Breast epithelium (tissue), 4 donors: ENCODE measurements at regions not wholly inside any gene's neighbourhood (a gene's known extent, or its start where the extent isn't known, plus 50 kb on each side); places are given as distances from the start of the nearest gene placed in this dataset.

Source experiments
- DNase-seq, 2 donors: peaks; one replicate each; pipeline ENCODE4 v3.0.0-alpha.2; 2019; ENCODE audit warnings: low spot score in 2 of 2
- H3K27ac ChIP-seq, 2 donors: fragments of 200-600 bp; sonication (generic) in 1 of 2; one replicate each; pipeline ENCODE4 v1.5.1; 2016 to 2019; ENCODE audit warnings: mild to moderate bottlenecking in 1 of 2
- H3K27me3 ChIP-seq, 2 donors: fragments of 200-600 bp; sonication (generic) in 1 of 2; one replicate each; pipeline versions ENCODE4 v1.5.1 to v1.6.0; 2017 to 2019; ENCODE audit warnings: control low read depth in 1 of 2, mild to moderate bottlenecking in 1 of 2
- H3K36me3 ChIP-seq: fragments of 200-600 bp; one replicate; pipeline ENCODE4 v1.5.1; 2019
- H3K4me1 ChIP-seq, 2 donors: fragments of 200-600 bp; sonication (generic); one replicate each; pipeline ENCODE4 v1.5.1; 2016 to 2019; ENCODE audit warnings: control low read depth in 1 of 2
- H3K4me3 ChIP-seq, 3 donors: fragments of 200-600 bp; sonication (generic); 1 replicate in 2 of 3; 2 replicates in 1 of 3; pipeline ENCODE4 v1.5.1; 2016 to 2019; ENCODE audit warnings: mild to moderate bottlenecking in 3 of 3, moderate library complexity in 2 of 3
- H3K9me3 ChIP-seq, 2 donors: fragments of 200-600 bp; sonication (generic) in 1 of 2; one replicate each; pipeline ENCODE4 v1.5.1; 2016 to 2019; ENCODE audit warnings: control low read depth in 1 of 2
- CTCF ChIP-seq, 3 donors: fragments of 450-650 bp; IDR thresholded peaks; one replicate each; pipeline ENCODE4 v1.5.1; 2016 to 2017; ENCODE audit warnings: antibody characterized with exemption in 3 of 3, mild to moderate bottlenecking in 3 of 3, moderate library complexity in 3 of 3
- POLR2A ChIP-seq: fragments of 450-650 bp; IDR thresholded peaks from one replicate; pipeline ENCODE4 v1.6.1; 2016; ENCODE audit warnings: antibody characterized with exemption, mild to moderate bottlenecking, moderate library complexity
- POLR2AphosphoS5 ChIP-seq, 3 donors: sonication (generic); formaldehyde crosslinking; IDR thresholded peaks; one replicate each; pipeline ENCODE4 v1.6.1; 2017; ENCODE audit warnings: antibody characterized with exemption in 3 of 3
- intact Hi-C: fragments of 100-400 bp; cut with DNase I; formaldehyde crosslinking; loops from one replicate; pipeline ENCODE4 v1.15.1; 2023; ENCODE audit warnings: low total_unique reads

GRCh38 chr16:85165781-85166180, 53.5 kb upstream of the CIBAR2 start:
- Histone ChIP-seq H3K4me3 (no peak overlapping the region), H3K27me3 (peaks cover 0 to 6% of the 10 kb centered on the region in 2 donors), H3K27ac (no peak overlapping the region), H3K36me3 (no peaks in the 10 kb centered on the region), H3K9me3 (no peaks in the 10 kb centered on the region), H3K4me1 (no peaks in the 10 kb centered on the region)
- no peak for DNase-seq
- intact Hi-C loops: no loop called here
- no peak for TF ChIP-seq CTCF (IDR thresholded peaks at IDR 0.05)
- TF ChIP-seq POLR2AphosphoS5 (IDR thresholded peaks at IDR 0.05): no peak
- no peak for TF ChIP-seq POLR2A

DNA sequence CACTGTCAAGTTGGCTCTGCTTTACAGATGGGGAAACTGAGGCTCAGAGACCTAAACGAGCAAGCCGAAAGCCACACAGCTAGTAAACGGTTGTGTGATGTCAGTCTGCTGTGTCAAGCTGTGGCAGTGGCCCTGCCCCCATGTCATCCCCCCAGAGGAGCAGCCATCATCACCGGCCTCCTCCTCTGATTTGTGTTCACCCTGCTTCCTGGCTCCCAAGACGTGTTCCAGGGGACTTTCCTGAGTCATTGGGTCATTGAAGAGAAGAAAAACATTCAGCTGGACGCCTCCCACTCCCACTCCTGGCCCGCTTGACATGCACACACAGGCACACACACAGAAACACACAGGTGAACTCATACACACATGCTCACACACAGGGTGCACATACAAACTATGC, 54.0 kb upstream of the CIBAR2 start:
- Histone ChIP-seq H3K4me1 (no peaks in the 10 kb centered on the region), H3K27ac (no peak overlapping the region), H3K36me3 (no peaks in the 10 kb centered on the region), H3K27me3 (peaks cover 0 to 6% of the 10 kb centered on the region in 2 donors), H3K4me3 (no peak overlapping the region), H3K9me3 (no peaks in the 10 kb centered on the region)
- no peak for DNase-seq
- TF ChIP-seq CTCF (IDR thresholded peaks at IDR 0.05) (no peak), POLR2AphosphoS5 (IDR thresholded peaks at IDR 0.05) (no peak), POLR2A (no peak)
- intact Hi-C loops: no loop called here

GRCh38 chr16:85166699-85167588, 54.7 kb upstream of the CIBAR2 start:
- no peaks in the 10 kb centered on the region for H3K36me3 ChIP-seq
- no peak overlapping the region for H3K27ac ChIP-seq
- H3K4me3 ChIP-seq: no peak overlapping the region
- no peaks in the 10 kb centered on the region for H3K9me3 ChIP-seq
- TF ChIP-seq POLR2A (no peak), CTCF (IDR thresholded peaks at IDR 0.05) (no peak), POLR2AphosphoS5 (IDR thresholded peaks at IDR 0.05) (no peak)
- H3K27me3 ChIP-seq: peaks cover 0 to 6% of the 10 kb centered on the region in 2 donors
- no peak for DNase-seq
- intact Hi-C loops: no loop called here
- H3K4me1 ChIP-seq: no peaks in the 10 kb centered on the region

DNA sequence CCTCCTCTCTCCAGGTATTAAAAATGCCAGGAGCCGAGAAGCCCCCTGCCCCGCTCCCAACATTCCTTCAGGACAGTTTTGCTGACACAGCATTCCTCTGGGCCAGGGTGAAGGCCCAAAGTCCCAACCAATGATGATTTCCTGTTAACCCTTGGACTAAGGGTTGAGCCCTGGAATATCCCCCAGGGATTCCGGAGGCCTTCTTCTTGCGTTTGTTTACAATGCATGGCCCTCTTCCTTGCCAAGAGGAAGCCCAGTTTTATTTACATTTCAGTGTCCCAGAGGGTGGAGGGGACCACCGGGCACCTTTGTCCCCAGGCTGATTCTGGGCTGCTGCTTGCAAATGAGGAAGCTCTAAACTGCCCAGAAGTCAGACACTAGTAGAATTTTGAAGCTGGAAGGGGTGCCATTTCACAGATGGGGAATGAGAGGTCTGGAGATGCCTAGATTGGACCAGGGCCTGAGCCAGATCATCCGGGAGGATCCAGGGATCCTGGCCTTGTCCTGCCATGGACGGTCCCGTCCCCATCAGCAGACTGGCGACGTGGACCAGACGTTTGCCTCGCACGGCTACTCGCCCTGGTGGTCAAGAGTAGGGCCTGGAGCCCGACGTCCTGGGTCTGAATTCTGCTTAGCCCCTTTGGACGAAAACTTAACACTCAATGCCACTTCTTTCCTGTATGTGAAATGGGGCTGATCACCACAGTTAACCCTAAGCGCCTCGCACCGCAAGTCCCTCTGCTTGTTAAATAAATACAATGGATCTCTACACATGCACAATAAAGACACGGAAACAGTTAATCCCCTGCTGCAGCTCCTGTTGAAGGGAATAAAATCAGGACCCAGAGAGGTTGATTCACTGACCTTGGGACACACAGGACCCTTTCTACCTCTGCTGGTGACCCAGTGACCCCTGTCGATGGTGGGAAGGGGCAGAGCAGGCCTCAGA, 55.6 kb upstream of the CIBAR2 start:
- TF ChIP-seq POLR2A: no peak
- TF ChIP-seq POLR2AphosphoS5 (IDR thresholded peaks at IDR 0.05): no peak
- TF ChIP-seq CTCF (IDR thresholded peaks at IDR 0.05): no peak
- no peaks in the 10 kb centered on the region for H3K36me3 ChIP-seq
- DNase-seq: no peak
- H3K27ac ChIP-seq: no peak overlapping the region
- no peaks in the 10 kb centered on the region for H3K9me3 ChIP-seq
- intact Hi-C loops: no loop called here
- H3K4me3 ChIP-seq: no peak overlapping the region
- no peaks in the 10 kb centered on the region for H3K4me1 ChIP-seq
- peaks cover 0 to 6% of the 10 kb centered on the region in 2 donors for H3K27me3 ChIP-seq
